NCI-H446 treated with DMSO at 0.1 percent for 48 hours (cell line): ENCODE measurements at regions not wholly inside any gene's neighbourhood (a gene's known extent, or its start where the extent isn't known, plus 50 kb on each side); places are given as distances from the start of the nearest gene placed in this dataset.

Experiments used
- DNase-seq: peaks from one replicate; lab custom pipeline; 2025; lab: John Stamatoyannopoulos, UW

- DNase-seq = no peak
Measured at GRCh38 chr12:54711669-54712068, 63.5 kb upstream of the DCD start.

- DNase-seq = no peak
Measured at GRCh38 chr12:54708826-54709225, 60.7 kb upstream of the DCD start.

GRCh38 chr12:54704202-54704601 is 56.0 kb upstream of the DCD start:
- no peak for DNase-seq

- DNase-seq = no peak
Measured at GRCh38 chr12:54701940-54702592, 53.9 kb upstream of the DCD start.

DNA sequence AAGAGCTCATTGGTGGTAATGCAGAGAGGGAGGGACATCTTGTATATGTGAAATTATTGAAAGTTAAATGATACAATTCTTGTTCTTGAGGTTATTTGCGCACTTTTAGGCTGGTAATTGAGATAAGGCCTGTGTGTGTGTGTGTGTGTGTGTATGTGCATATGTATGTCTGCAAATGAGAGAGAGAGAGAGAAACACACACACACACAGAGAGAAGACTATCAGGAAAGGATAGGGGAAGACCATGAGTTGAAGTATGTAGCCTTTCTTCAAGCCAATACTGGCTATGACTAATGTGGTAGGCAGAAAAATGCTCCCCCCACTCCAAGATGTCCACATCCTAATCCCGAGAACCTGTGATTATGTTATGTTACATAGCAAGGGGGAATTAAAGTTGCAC is 52.7 kb upstream of the DCD start:
- no peak for DNase-seq

DNA sequence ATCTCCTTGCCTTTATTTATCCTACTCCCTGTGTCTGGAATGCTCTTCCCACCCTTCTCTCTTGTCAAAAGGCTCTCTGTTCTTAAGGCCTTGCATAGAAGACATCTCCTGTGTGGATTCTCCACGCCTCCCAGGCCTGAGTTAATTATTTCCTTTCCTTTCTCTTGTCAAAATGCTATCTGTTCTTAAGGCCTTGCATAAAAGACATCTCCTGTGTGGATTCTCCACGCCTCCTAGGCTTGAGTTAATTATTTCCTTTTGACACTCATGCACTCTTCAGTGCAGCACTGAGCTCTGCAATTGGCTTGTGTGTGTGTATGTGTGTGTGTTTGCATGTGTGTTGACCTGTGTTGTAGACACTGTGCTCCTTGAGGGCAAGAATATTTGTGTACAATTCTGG is 52.1 kb upstream of the DCD start:
- DNase-seq = no peak
